Astrocyte (in vitro differentiated cells and primary cell): ENCODE measurements at regions not wholly inside any gene's neighbourhood (a gene's known extent, or its start where the extent isn't known, plus 50 kb on each side); places are given as distances from the start of the nearest gene placed in this dataset.

Experiments used
- DNase-seq: peaks from one replicate; pipeline ENCODE4 v3.0.0-alpha.2; 2010; ENCODE audit warnings: low read depth
- FAIRE-seq: peaks from 2 replicates; lab custom pipeline; 2011; peaks lifted over from hg19 to GRCh38; lab: Jason Lieb, UNC
- H2AFZ ChIP-seq: 2 replicates; pipeline ENCODE4 v1.6.0; 2012; ENCODE audit warnings: low read depth, low read length, inconsistent platforms
- H3K27ac ChIP-seq: 2 replicates; pipeline ENCODE4 v1.5.1; 2011; ENCODE audit warnings: low read depth, low read length, inconsistent platforms
- H3K27me3 ChIP-seq: 2 replicates; pipeline ENCODE4 v1.6.0; 2011; ENCODE audit warnings: low read length, inconsistent platforms; ENCODE audit not compliant: insufficient read depth
- H3K36me3 ChIP-seq: 2 replicates; pipeline ENCODE4 v1.5.1; 2011; ENCODE audit warnings: low read length, inconsistent platforms; ENCODE audit not compliant: insufficient read depth
- H3K4me1 ChIP-seq: 2 replicates; pipeline ENCODE4 v1.5.1; 2011; ENCODE audit warnings: low read length, inconsistent platforms; ENCODE audit not compliant: insufficient read depth
- H3K4me2 ChIP-seq: 2 replicates; pipeline ENCODE4 v1.6.0; 2012; ENCODE audit warnings: low read length, inconsistent platforms
- H3K4me3 ChIP-seq: 2 replicates; pipeline ENCODE4 v1.5.1; 2011; ENCODE audit warnings: low read depth, mild to moderate bottlenecking, low read length, inconsistent platforms; ENCODE audit not compliant: insufficient read depth
- H3K79me2 ChIP-seq: 2 replicates; pipeline ENCODE4 v1.6.0; 2012; ENCODE audit warnings: mild to moderate bottlenecking, low read length, inconsistent platforms; ENCODE audit not compliant: insufficient read depth
- H3K9ac ChIP-seq: 2 replicates; pipeline ENCODE4 v1.6.0; 2012; ENCODE audit warnings: mild to moderate bottlenecking, low read length, inconsistent platforms
- H3K9me3 ChIP-seq: 2 replicates; pipeline ENCODE4 v1.5.1; 2012; ENCODE audit warnings: low read depth, mild to moderate bottlenecking, low read length, inconsistent platforms; ENCODE audit not compliant: insufficient read depth
- H4K20me1 ChIP-seq: 2 replicates; pipeline ENCODE4 v1.6.0; 2012; ENCODE audit warnings: low read length, inconsistent platforms; ENCODE audit not compliant: insufficient read depth
- H3K27ac Mint-ChIP-seq: one replicate; pipeline ENCODE4 v1.8.0; 2021; ENCODE audit warnings: mild to moderate bottlenecking, mixed read lengths; ENCODE audit not compliant: unreplicated experiment
- H3K27me3 Mint-ChIP-seq: one replicate; pipeline ENCODE4 v1.8.0; 2021; ENCODE audit warnings: low read depth, mixed read lengths; ENCODE audit not compliant: unreplicated experiment
- H3K36me3 Mint-ChIP-seq: one replicate; pipeline ENCODE4 v1.8.0; 2021; ENCODE audit warnings: low read depth, mixed read lengths; ENCODE audit not compliant: unreplicated experiment
- H3K4me1 Mint-ChIP-seq: one replicate; pipeline ENCODE4 v1.8.0; 2021; ENCODE audit warnings: low read depth, mixed read lengths; ENCODE audit not compliant: unreplicated experiment
- H3K4me3 Mint-ChIP-seq: one replicate; pipeline ENCODE4 v1.8.0; 2021; ENCODE audit warnings: mild to moderate bottlenecking, moderate library complexity, mixed read lengths; ENCODE audit not compliant: unreplicated experiment
- H3K9me3 Mint-ChIP-seq: one replicate; pipeline ENCODE4 v1.8.0; 2021; ENCODE audit warnings: mild to moderate bottlenecking, mixed read lengths; ENCODE audit not compliant: unreplicated experiment
- EZH2 ChIP-seq: IDR thresholded peaks from 2 replicates; pipeline ENCODE4 v1.6.1; 2012; ENCODE audit warnings: mild to moderate bottlenecking, low read length, inconsistent platforms; ENCODE audit not compliant: insufficient read depth
- TF ChIP-seq, protein P1 (sequence below): IDR thresholded peaks from 2 replicates; pipeline ENCODE4 v1.5.1; 2011; ENCODE audit warnings: low read depth, mild to moderate bottlenecking, inconsistent platforms, low read length, moderate library complexity; ENCODE audit not compliant: insufficient read depth

DNA sequence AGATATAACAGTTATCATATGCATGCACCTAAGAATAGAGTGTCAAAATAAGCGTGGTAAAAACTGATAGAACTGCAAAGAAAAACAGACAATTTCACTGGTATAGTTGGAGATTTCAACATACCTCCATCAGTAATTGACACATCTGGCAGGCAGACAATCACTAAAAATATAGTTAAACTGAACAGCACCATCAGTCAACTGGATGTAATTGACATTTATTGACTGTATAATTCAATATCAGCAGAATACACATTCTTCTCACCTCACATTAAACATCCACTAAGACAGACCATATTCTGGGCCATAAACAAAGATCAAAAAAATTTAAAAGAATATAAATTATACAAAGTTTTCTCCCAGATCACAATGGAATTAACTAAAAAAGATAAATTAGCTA lies 378.5 kb upstream of the RGPD4 start:
- H3K9ac ChIP-seq, result no peak overlapping the region
- Mint-ChIP-seq H3K4me3 (no peak overlapping the region), H3K9me3 (no peaks in the 10 kb centered on the region), H3K36me3 (no peaks in the 10 kb centered on the region), H3K27ac (no peak overlapping the region), H3K4me1 (no peaks in the 10 kb centered on the region), H3K27me3 (peaks cover 2% of the 10 kb centered on the region)
- no peaks in the 10 kb centered on the region for H3K79me2 ChIP-seq
- H3K4me3 ChIP-seq, result no peak overlapping the region
- no peak overlapping the region for H2AFZ ChIP-seq
- DNase-seq, result no peak
- H3K4me1 ChIP-seq, result no peaks in the 10 kb centered on the region
- no peaks in the 10 kb centered on the region for H3K9me3 ChIP-seq
- FAIRE-seq, result no peak
- no peak overlapping the region for H3K27ac ChIP-seq
- H4K20me1 ChIP-seq, result no peaks in the 10 kb centered on the region
- no peaks in the 10 kb centered on the region for H3K36me3 ChIP-seq
- no peak for TF ChIP-seq EZH2
- TF ChIP-seq, protein P1, sequence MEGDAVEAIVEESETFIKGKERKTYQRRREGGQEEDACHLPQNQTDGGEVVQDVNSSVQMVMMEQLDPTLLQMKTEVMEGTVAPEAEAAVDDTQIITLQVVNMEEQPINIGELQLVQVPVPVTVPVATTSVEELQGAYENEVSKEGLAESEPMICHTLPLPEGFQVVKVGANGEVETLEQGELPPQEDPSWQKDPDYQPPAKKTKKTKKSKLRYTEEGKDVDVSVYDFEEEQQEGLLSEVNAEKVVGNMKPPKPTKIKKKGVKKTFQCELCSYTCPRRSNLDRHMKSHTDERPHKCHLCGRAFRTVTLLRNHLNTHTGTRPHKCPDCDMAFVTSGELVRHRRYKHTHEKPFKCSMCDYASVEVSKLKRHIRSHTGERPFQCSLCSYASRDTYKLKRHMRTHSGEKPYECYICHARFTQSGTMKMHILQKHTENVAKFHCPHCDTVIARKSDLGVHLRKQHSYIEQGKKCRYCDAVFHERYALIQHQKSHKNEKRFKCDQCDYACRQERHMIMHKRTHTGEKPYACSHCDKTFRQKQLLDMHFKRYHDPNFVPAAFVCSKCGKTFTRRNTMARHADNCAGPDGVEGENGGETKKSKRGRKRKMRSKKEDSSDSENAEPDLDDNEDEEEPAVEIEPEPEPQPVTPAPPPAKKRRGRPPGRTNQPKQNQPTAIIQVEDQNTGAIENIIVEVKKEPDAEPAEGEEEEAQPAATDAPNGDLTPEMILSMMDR, result no peak
- no peaks in the 10 kb centered on the region for H3K27me3 ChIP-seq
- no peak overlapping the region for H3K4me2 ChIP-seq

DNA sequence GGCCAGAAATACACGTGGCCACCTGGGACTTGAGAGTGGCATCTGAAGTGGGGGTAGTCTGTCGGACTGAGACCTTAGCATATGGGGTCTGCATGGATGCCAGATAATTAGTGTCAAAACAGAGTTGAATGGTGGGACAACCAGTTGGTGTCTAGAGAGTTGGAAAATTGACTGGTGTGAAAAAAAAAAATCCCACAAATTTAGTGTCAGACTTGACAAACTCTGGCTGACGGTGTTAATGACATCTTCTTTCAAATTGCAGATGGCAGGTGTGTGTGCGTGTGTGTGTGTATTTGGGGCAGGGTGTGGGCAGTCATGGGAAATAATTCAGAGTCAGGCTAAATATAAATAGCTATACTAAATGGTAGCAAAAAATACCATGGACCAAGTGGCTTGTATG lies 365.4 kb upstream of the RGPD4 start:
- no peak overlapping the region for H3K27ac Mint-ChIP-seq

DNA sequence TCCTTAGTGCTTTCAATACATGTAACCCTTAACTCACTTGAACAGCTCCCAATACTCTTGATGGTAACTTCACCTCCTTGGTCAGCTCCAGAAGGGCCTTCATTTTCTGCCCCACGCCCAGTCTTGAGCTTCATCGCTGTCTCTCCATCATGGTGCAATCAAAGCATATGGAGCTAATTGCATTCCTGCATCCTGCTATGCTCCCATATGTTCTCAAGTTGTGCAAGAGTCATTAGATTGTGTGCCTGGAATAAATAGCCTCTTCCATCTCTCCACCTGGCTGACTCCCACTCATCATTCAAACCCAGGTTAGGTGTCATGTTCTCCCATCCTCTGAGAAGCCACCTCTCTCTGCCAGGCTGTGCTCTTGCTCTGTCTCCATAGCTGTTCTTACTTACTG lies 364.5 kb upstream of the RGPD4 start:
- Mint-ChIP-seq H3K4me1 (peaks cover 3% of the 10 kb centered on the region), H3K4me3 (no peak overlapping the region), H3K9me3 (no peaks in the 10 kb centered on the region), H3K27ac (no peak overlapping the region), H3K27me3 (no peaks in the 10 kb centered on the region), H3K36me3 (no peaks in the 10 kb centered on the region)
- H3K4me1 ChIP-seq, result no peaks in the 10 kb centered on the region
- no peak overlapping the region for H3K4me2 ChIP-seq
- H2AFZ ChIP-seq, result no peak overlapping the region
- no peak for FAIRE-seq
- H3K27me3 ChIP-seq, result no peaks in the 10 kb centered on the region
- H3K36me3 ChIP-seq, result no peaks in the 10 kb centered on the region
- DNase-seq, result no peak
- peaks cover 2% of the 10 kb centered on the region for H3K9me3 ChIP-seq
- no peak overlapping the region for H3K27ac ChIP-seq
- H3K4me3 ChIP-seq, result no peak overlapping the region
- no peak overlapping the region for H3K9ac ChIP-seq
- H3K79me2 ChIP-seq, result no peaks in the 10 kb centered on the region
- no peaks in the 10 kb centered on the region for H4K20me1 ChIP-seq
- no peak for TF ChIP-seq EZH2
- TF ChIP-seq, protein P1, result no peak

More for the DNA sequence above, 365.4 kb upstream of the RGPD4 start:
- H3K79me2 ChIP-seq, result no peaks in the 10 kb centered on the region
- no peaks in the 10 kb centered on the region for H3K27me3 ChIP-seq
- H4K20me1 ChIP-seq, result no peaks in the 10 kb centered on the region
- Mint-ChIP-seq H3K9me3 (no peaks in the 10 kb centered on the region), H3K4me1 (no peaks in the 10 kb centered on the region), H3K27me3 (no peaks in the 10 kb centered on the region), H3K36me3 (no peaks in the 10 kb centered on the region), H3K4me3 (no peak overlapping the region)
- FAIRE-seq (no peak), DNase-seq (no peak)
- TF ChIP-seq EZH2, result no peak
- TF ChIP-seq, protein P1, result no peak
- no peak overlapping the region for H3K4me3 ChIP-seq
- no peak overlapping the region for H3K4me2 ChIP-seq
- H3K9me3 ChIP-seq, result peaks cover 2% of the 10 kb centered on the region
- no peak overlapping the region for H2AFZ ChIP-seq
- no peaks in the 10 kb centered on the region for H3K4me1 ChIP-seq
- H3K9ac ChIP-seq, result no peak overlapping the region
- no peaks in the 10 kb centered on the region for H3K36me3 ChIP-seq
- H3K27ac ChIP-seq, result no peak overlapping the region
